Epithelial cell of proximal tubule (primary cell): ENCODE measurements at regions not wholly inside any gene's neighbourhood (a gene's known extent, or its start where the extent isn't known, plus 50 kb on each side); places are given as distances from the start of the nearest gene placed in this dataset.
"Not testable (repeated sequence)": the region's sequence is repeated elsewhere in the genome, so short reads cannot be mapped to it uniquely, and the experiment has no call there.

Experiments used
- DNase-seq: peaks from one replicate; pipeline ENCODE4 v3.0.0-alpha.2; 2011; ENCODE audit warnings: low read depth
- H3K4me3 ChIP-seq: 2 replicates; pipeline ENCODE4 v1.5.1; 2011; ENCODE audit warnings: low read depth, mild to moderate bottlenecking, low read length
- CTCF ChIP-seq: conservative IDR thresholded peaks from 2 replicates; pipeline ENCODE4 v1.5.1; 2012; ENCODE audit warnings: low read depth, mild to moderate bottlenecking, low read length

- no peak overlapping the region for H3K4me3 ChIP-seq
- no peak for DNase-seq
- TF ChIP-seq CTCF: no peak
These were observed 194.0 kb upstream of the SAMSN1 start for GRCh38 chr21:14740116-14740515.

DNA sequence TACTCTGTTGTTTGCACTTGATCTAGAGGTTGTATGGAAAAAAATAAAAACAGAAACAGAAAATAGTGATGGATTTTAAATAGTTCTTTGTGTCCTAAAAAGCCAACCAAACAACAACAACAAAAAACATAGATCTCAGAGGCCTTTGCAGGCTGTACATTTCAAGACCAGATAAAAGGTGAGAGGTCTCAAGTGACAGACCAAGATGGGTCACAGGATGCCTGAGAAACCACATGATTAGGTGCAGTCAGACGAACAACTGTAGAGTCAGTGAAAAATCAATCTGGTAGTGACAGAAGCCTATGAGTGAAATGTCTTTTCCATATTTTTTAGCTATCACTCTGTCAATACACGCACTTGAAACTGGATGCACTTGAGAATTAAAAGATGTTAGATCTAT is 193.5 kb upstream of the SAMSN1 start:
- no peak for DNase-seq
- no peak for TF ChIP-seq CTCF
- no peak overlapping the region for H3K4me3 ChIP-seq

DNA sequence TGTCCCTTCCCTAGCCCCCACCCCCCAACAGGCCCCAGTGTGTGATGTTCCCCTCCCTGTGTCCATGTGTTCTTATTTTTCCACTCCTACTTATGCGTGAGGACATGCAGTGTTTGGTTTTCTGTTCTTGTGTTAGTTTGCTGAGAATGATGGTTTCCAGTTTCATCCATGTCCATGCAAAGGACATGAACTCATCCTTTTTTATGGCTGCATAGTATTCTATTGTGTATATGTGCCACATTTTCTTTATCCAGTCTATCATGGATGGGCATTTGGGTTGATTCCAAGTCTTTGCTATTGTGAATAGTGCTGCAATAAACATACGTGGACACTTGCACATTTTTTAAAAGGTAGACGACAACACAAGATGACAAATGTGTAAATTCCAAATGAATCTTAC is 192.5 kb upstream of the SAMSN1 start:
- not testable (repeated sequence) for DNase-seq, H3K4me3 ChIP-seq

GRCh38 chr21:14737922-14738321 is 191.8 kb upstream of the SAMSN1 start:
- peak; percentile 79 for TF ChIP-seq CTCF
- peak; percentile 25 for DNase-seq
- H3K4me3 ChIP-seq: no peak overlapping the region

- DNase-seq: no peak
- no peak for TF ChIP-seq CTCF
- no peak overlapping the region for H3K4me3 ChIP-seq
These were observed 191.2 kb upstream of the SAMSN1 start for GRCh38 chr21:14737284-14737691.

DNA sequence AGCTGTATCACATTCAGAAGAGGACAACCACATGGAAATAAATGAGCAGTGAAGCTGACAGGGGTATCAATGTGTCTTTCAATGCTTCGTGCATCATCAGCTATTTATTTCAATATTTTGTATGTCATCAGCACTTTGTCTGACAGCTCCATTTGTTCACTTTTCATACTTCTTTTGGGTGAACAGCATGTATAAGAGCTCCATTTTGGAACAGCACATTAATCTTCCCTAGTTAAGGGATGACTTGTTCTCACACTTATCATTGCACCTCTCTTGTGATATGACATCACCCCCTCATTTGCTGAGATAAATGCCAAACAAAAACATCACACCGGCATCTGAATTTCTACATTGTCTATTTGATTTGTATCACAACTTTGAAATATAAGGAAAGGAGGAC is 190.6 kb upstream of the SAMSN1 start:
- no peak for DNase-seq
- H3K4me3 ChIP-seq: no peak overlapping the region
- no peak for TF ChIP-seq CTCF

DNA sequence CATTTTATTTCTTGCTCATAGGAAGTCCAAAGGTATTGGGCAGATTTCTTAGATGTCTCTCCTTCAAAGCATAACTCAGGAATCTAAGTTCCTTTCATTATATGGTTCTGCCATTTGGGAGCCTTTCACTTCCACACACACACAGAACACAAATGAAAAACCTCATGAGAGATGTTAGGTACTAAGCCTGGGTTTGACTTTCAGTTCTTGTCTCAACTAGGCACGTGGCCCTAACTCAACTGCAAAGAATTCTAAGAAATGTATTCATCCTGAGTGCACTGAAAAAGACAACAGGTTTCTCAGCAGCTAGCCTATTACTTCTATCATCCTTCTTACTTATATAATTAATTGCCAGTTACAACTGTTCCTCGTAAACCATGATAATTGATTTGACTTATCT is 190.0 kb upstream of the SAMSN1 start:
- no peak for TF ChIP-seq CTCF
- H3K4me3 ChIP-seq: no peak overlapping the region
- no peak for DNase-seq

DNA sequence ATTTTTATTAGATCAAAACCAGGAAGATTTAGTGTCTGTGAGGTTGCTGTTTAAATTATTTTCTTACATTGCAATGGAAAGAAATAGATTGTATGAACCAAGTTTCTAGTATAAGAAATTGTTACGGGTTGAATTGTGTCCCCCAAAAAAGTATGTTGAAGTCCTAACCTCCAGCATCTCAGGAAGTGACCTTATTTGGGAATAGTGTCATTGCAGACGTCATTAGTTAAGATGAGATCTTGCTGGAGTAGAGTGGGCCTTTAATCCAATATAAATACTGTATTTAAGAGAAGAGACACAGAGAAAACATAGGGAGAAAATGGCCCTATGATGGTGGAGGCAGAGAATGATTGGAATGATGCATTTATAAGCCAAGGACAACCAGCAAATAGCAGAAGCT is 188.7 kb upstream of the SAMSN1 start:
- no peak for TF ChIP-seq CTCF
- H3K4me3 ChIP-seq: no peak overlapping the region
- DNase-seq: no peak
